ENCODE measurements at regions not wholly inside any gene's neighbourhood (a gene's known extent, or its start where the extent isn't known, plus 50 kb on each side); places are given as distances from the start of the nearest gene placed in this dataset.
A peak's percentile ranks its signal among the peaks of the same experiment; 100 is the strongest.

- Histone ChIP-seq H3K9me3 (ENCODE audit: control insufficient read depth in 2 of 3, insufficient read depth in 1 of 3, low read length in 3 of 3) (no peaks in the 10 kb centered on the region), H3K36me3 (ENCODE audit: control insufficient read depth in 2 of 3, insufficient read depth in 3 of 3, low read length in 3 of 3) (no peaks in the 10 kb centered on the region), H3K27ac (ENCODE audit: low read depth in 2 of 2, low read length in 2 of 2) (no peak overlapping the region), H3K9ac (ENCODE audit: low read length in 3 of 3) (no peak overlapping the region), H3K4me3 (ENCODE audit: low read length in 3 of 3) (no peak overlapping the region), H3K27me3 (ENCODE audit: control insufficient read depth, insufficient read depth, low read length) (no peaks in the 10 kb centered on the region), H3K4me1 (ENCODE audit: control insufficient read depth in 2 of 3, insufficient read depth in 2 of 3, low read depth in 1 of 3, low read length in 3 of 3) (peaks cover 0 to 5% (median 0%) of the 10 kb centered on the region in 3 donors)
- DNase-seq (peak in 2 of 5 donors; percentile 36 to 81), FAIRE-seq (no peak)
- no peak for TF ChIP-seq CTCF (IDR thresholded peaks at IDR 0.05; ENCODE audit: borderline replicate concordance, extremely low read depth, insufficient read depth)
- intact Hi-C loops (cut with DNase I): no loop called here
Measured at GRCh38 chr5:3303777-3304176, 291.9 kb upstream of the IRX1 start.

- intact Hi-C loops (cut with DNase I): no loop called here
- TF ChIP-seq CTCF (IDR thresholded peaks at IDR 0.05; ENCODE audit: borderline replicate concordance, extremely low read depth, insufficient read depth): no peak
- peaks cover 0 to 5% (median 0%) of the 10 kb centered on the region in 3 donors for H3K4me1 ChIP-seq (ENCODE audit: control insufficient read depth in 2 of 3, insufficient read depth in 2 of 3, low read depth in 1 of 3, low read length in 3 of 3)
- H3K9ac ChIP-seq (ENCODE audit: low read length in 3 of 3): no peak overlapping the region
- no peak overlapping the region for H3K4me3 ChIP-seq (ENCODE audit: low read length in 3 of 3)
- peak in 2 of 5 donors; percentile 45 to 49 for DNase-seq
- FAIRE-seq: no peak
- H3K9me3 ChIP-seq (ENCODE audit: control insufficient read depth in 2 of 3, insufficient read depth in 1 of 3, low read length in 3 of 3): no peaks in the 10 kb centered on the region
- H3K36me3 ChIP-seq (ENCODE audit: control insufficient read depth in 2 of 3, insufficient read depth in 3 of 3, low read length in 3 of 3): no peaks in the 10 kb centered on the region
- H3K27ac ChIP-seq (ENCODE audit: low read depth in 2 of 2, low read length in 2 of 2): no peak overlapping the region
- H3K27me3 ChIP-seq (ENCODE audit: control insufficient read depth, insufficient read depth, low read length): no peaks in the 10 kb centered on the region
Measured at GRCh38 chr5:3302228-3302627, 293.4 kb upstream of the IRX1 start.

GRCh38 chr5:3301306-3301705 is 294.3 kb upstream of the IRX1 start:
- H3K9ac ChIP-seq (ENCODE audit: low read length in 3 of 3): no peak overlapping the region
- FAIRE-seq (no peak), DNase-seq (peak in 3 of 5 donors; percentile 32 to 48 (median 40))
- no peak overlapping the region for H3K4me3 ChIP-seq (ENCODE audit: low read length in 3 of 3)
- no peak overlapping the region for H3K27ac ChIP-seq (ENCODE audit: low read depth in 2 of 2, low read length in 2 of 2)
- intact Hi-C loops (cut with DNase I): no loop called here
- H3K4me1 ChIP-seq (ENCODE audit: control insufficient read depth in 2 of 3, insufficient read depth in 2 of 3, low read depth in 1 of 3, low read length in 3 of 3): peaks cover 0 to 5% (median 0%) of the 10 kb centered on the region in 3 donors
- H3K9me3 ChIP-seq (ENCODE audit: control insufficient read depth in 2 of 3, insufficient read depth in 1 of 3, low read length in 3 of 3): no peaks in the 10 kb centered on the region
- H3K36me3 ChIP-seq (ENCODE audit: control insufficient read depth in 2 of 3, insufficient read depth in 3 of 3, low read length in 3 of 3): no peaks in the 10 kb centered on the region
- H3K27me3 ChIP-seq (ENCODE audit: control insufficient read depth, insufficient read depth, low read length): no peaks in the 10 kb centered on the region
- no peak for TF ChIP-seq CTCF (IDR thresholded peaks at IDR 0.05; ENCODE audit: borderline replicate concordance, extremely low read depth, insufficient read depth)

GRCh38 chr5:3300726-3301125 is 294.9 kb upstream of the IRX1 start:
- FAIRE-seq: no peak

More at GRCh38 chr5:3300726-3301125, 294.9 kb upstream of the IRX1 start:
- H3K9me3 ChIP-seq (ENCODE audit: control insufficient read depth in 2 of 3, insufficient read depth in 1 of 3, low read length in 3 of 3): no peaks in the 10 kb centered on the region
- no peak overlapping the region for H3K9ac ChIP-seq (ENCODE audit: low read length in 3 of 3)
- peak in 1 of 5 donors; percentile 43 for DNase-seq
- intact Hi-C loops (cut with DNase I): no loop called here
- no peaks in the 10 kb centered on the region for H3K36me3 ChIP-seq (ENCODE audit: control insufficient read depth in 2 of 3, insufficient read depth in 3 of 3, low read length in 3 of 3)
- H3K4me1 ChIP-seq (ENCODE audit: control insufficient read depth in 2 of 3, insufficient read depth in 2 of 3, low read depth in 1 of 3, low read length in 3 of 3): peaks cover 0 to 5% (median 0%) of the 10 kb centered on the region in 3 donors
- H3K4me3 ChIP-seq (ENCODE audit: low read length in 3 of 3): no peak overlapping the region
- no peak overlapping the region for H3K27ac ChIP-seq (ENCODE audit: low read depth in 2 of 2, low read length in 2 of 2)
- no peak for TF ChIP-seq CTCF (IDR thresholded peaks at IDR 0.05; ENCODE audit: borderline replicate concordance, extremely low read depth, insufficient read depth)
- no peaks in the 10 kb centered on the region for H3K27me3 ChIP-seq (ENCODE audit: control insufficient read depth, insufficient read depth, low read length)
